HG03432 (cell line): ENCODE measurements at regions not wholly inside any gene's neighbourhood (a gene's known extent, or its start where the extent isn't known, plus 50 kb on each side); places are given as distances from the start of the nearest gene placed in this dataset.

ENCODE experiments used
- ATAC-seq: cut with Tn5 transposase; IDR thresholded peaks from one replicate; pipeline ENCODE4 v1.9.1; 2021; ENCODE audit warnings: mild to moderate bottlenecking, moderate library complexity; ENCODE audit not compliant: unreplicated experiment

DNA sequence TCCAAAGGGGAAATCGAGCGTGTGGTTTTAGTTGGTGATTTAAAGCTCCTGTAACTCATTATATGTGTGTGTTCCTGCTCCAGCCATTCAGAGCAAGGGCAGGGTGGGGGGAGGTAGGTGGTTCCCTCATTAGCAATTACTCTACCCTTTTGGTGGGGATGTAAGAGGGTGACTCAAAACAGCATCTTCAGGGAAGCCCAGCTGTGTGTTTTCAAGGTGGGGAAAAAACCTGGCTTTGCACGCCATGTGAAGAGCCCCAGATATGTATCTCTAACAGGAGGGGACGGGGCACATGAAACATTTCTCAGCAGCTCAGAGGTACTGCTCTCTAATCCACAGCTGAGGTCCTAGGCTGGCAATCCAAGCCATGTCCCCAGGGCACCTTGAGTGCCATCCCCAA lies 241.3 kb upstream of the ZFHX3 start:
- ATAC-seq = peak; percentile 93

DNA sequence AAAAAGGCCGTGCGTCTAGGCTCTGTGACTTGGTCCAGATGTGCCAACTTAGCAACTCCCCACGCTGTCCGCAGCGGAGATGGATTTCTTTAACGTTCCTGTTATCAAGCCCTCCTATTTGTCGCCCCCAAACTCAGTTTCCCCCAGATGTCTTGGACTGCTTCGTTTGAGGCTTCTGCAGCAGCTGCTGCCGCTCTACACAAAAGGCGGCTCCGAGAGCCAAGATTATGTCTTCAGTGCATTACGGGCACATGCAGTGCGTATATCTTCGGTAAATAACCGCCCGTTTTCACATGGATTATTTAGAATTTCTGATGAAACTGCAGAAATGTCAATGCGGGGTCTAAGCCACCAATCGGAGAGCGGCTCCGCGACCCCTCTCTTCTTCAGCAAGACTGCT lies 240.6 kb upstream of the ZFHX3 start:
- no peak for ATAC-seq

DNA sequence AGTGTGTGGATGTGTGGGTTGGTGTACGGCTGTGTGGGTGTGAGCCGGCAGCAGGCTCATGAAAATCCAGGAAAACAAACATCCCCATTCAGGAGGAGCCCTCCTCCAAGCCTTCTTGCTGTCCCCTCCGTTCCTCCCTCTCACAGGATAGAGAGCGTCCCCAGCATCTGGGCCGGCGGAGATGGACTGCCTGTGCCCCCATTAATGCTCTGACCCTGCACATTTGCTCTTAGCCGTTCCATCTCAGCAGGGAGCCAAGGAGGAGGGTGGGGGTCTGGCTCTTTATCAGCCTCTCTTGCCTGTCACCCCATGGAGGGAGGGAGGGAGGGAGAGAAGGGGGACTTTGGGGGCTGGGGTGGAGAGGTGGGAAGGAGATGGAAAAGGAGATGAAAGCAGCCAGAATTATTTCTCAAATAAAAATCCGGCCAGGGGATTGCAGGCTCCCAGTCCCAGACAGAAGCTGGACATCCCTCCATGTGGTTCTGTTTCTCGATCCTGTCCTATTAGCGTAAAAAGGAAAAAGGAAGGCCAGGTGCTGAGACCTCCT lies 240.0 kb upstream of the ZFHX3 start:
- no peak for ATAC-seq

DNA sequence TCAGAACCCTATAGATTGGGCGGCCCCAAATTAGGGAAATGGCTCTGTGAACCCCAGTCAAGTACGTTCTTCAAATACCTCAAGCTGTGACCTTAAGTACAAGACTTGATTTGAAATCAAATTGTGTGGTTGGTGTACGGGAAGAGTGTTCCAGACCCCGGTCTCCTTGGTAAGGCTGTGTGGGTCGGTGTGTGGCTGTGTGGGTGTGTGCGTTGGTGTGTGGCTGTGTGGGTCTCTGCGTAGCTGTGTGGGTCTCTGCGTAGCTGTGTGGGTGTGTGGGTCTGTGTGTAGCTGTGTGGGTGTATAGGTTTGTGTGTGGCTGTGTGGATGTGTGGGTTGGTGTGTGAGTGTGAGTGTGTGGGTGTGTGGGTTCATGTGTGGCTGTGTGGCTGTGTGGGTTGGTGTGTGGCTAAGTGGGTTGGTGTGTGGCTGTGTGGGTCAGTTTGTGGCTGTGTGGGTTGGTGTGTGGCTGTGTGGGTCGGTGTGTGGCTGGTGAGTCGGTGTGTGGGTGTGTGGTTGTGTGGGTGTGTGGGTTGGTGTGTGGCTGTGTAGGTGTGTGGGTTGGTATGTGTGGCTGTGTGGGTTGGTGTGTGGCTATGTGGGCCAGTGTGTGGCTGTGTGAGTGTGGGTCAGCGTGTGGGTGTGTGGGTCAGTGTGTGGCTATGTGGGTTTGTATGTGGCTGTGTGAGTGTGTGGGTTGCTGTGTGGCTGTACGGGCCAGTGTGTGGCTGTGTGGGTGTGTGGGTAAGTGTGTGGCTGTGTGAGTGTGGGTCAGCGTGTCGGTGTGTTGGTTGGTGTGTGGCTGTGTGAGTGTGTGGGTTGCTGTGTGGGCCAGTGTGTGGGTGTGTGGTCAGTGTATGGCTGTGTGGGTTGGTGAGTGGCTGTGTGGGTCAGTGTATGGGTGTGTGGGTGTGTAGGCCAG lies 238.7 kb upstream of the ZFHX3 start:
- no peak for ATAC-seq

DNA sequence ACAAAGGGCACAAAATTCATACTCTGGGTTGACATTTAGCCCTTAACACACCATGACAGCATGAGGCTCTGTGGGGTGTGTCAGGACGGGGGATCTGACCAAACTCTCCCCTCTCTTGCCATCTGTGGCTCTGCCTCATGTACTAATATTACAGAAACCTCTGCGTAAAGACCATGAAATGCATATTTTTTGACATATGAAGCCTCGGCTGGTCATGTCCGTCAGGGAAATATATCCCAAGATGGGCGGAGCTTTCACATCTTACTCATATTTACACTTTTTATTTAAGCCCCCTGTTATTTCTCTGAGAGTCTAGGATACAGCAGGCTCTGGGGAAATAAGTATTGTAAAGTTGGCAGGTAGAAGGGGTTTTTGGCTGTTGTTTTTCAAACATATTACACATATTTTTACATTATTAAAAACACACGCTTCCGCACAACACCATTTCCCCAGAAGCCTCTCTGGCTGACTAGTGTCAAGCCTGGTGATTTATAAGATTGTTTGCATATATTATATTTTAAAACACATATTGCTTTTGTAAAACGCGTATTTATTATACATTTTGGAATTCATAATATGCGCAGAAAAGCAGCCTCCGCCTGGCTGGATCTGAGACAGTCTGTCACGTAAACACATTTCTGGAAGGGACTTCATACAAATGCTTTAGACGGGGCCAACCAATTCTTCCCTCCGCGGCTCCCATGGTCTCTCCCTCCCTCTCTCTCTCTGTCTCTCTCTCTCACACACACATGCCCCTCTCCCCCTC lies 237.7 kb upstream of the ZFHX3 start:
- ATAC-seq = no peak

DNA sequence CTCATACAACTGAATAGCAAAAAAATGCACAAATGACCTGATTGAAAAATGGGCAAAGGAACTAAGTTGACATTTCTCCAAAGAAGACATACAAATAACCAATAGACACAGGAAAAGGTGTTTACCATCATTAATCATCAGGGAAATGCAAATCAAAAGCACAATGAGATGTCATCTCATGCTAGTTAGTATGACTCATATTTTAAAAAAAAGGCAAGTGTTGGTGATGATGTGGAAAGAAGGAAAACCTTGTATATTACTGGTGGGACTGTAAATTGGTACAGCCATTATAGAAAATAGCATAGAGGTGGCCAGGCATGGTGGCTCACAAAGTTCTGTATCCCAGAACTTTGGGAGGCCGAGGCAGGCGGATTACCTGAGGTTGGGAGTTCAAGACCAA lies 232.5 kb upstream of the ZFHX3 start:
- no peak for ATAC-seq

DNA sequence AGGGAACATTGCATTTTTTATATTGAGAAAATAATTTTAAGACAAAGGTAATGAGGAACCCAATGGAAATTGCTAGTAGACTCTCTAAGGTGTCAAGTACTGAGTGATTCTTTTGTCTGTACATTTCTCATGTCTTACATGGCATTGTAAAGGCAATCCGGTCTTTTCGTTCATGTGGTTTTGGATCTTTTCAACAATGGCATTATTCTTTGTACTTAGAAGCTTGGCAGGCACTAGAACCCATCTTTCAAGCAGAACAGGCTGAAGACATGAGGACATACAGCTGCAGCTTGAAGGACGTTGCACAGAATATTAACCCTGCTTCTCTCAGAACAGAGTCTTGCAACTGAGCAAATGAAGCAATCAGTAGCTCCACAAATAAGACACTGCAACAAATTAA lies 231.5 kb upstream of the ZFHX3 start:
- ATAC-seq = no peak

DNA sequence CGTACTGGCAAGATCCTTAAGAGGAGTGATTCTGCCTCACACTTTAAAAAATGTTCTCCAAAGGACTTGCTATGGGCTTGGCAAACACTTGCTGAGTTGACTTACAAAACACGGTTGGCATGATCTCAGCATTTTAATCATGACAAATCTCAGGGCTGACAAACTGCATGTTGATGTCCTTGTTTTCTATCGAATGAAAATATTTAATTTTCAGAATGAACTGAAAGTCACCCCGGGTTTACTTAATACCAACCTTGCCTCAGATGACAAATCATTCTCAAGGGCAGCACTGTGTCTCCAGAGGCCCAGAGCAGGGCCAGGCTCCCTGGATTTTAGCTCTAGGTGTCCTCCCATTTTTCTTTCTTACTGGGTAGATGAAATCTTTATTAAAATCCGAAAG lies 229.1 kb upstream of the ZFHX3 start:
- no peak for ATAC-seq

DNA sequence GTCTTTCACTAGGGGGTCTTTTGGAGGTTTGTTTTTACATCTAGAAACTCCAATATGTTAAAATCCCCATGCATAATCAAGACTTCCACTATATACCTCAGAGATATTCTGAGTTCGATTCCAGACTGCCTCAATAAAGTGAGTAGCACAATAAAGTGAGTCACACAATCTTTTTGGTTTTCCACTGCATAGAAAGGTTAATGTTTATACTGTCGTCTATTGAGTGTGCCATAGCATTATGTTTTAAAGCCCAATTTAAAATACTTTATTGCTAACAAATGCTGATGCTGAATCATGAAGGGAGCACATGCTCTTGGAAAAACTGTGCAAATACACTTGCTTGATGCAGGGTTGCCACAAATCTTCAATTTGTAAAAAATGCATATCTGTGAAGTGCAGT lies 227.5 kb upstream of the ZFHX3 start:
- ATAC-seq = no peak

DNA sequence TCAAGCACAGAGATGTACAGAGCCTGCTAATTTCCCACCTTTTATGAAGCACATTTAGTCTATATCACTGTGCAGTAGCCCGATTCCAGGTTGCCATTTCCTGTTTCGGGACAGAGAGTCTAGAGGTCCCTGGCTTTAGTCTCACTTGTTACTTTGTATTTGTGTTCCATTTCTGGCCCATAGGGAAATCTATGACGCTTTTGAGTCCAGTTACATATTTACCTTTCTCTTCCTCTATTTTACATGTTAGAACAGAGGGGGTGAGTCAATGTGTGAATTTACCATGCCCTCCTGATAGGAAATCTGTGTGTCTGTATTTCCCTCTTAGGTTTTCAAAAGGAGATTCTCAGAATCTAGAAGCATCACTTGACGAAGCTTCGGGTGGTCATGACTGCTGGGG lies 227.1 kb upstream of the ZFHX3 start:
- ATAC-seq = peak; percentile 67

DNA sequence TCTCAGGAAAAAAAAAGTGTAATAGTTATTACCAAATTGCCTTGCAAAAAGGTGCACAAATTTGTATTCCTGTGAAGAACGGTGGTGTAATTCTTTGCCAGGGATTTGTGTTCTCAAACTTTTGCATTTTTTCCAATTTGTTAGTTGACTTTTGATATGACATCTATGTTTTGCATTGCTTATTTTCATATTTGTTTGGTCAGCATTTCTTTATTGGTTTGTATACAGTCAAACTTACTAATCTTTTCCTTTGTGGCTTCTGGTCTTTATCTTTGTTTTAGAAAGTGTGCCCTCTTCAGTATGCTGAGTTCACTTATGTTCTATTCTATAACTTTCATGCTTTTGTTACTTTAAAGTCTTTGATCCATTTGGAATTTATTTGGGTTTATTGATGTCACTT lies 226.2 kb upstream of the ZFHX3 start:
- ATAC-seq = no peak

DNA sequence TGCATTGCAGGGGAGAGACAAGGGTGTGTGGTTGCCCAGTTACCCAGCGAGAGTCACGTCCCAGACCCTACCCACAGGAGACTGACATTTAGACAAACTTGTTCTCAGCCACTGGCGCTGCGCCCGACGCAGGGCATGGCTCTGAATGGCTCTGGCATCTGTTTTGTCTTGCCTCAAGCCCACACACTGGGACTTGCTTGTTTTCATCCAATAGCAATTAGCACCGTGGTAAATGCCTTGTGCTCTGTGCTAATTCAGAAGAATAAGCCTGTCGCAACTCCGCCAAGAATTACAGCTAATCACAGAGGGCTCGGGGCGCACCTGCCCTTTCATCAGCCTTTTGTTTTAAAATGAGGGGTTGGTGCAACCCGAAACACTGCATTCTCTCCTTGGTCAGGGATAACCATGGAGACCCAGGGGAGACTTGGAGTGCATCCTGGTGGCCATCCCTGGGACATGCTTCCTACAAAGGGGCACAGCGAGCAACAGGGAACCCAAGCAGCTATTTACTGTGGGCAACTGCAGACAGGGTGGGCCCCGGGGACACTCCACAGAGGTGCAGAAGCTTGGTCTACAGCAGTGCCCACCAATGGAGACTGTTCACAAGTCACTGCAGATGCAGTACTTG lies 220.6 kb upstream of the ZFHX3 start:
- no peak for ATAC-seq

DNA sequence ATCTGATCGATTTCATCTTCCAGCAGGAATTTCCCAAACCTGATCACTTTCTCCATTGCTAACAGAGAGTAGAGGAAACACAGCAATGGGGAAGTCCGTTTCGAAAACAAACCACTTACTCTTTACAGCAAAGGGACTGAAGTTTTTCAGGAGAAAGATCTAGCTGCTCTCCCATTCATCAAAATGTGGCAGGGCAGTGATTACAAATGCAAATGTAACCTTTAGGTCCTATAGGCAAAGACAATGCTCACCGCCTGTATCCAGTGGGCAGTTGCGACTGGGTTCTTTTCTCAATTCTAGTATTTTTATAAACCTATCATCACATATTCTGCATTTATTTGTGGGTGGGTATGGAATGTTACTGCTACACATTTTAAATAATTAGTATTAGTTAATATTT lies 218.0 kb upstream of the ZFHX3 start:
- ATAC-seq = no peak

DNA sequence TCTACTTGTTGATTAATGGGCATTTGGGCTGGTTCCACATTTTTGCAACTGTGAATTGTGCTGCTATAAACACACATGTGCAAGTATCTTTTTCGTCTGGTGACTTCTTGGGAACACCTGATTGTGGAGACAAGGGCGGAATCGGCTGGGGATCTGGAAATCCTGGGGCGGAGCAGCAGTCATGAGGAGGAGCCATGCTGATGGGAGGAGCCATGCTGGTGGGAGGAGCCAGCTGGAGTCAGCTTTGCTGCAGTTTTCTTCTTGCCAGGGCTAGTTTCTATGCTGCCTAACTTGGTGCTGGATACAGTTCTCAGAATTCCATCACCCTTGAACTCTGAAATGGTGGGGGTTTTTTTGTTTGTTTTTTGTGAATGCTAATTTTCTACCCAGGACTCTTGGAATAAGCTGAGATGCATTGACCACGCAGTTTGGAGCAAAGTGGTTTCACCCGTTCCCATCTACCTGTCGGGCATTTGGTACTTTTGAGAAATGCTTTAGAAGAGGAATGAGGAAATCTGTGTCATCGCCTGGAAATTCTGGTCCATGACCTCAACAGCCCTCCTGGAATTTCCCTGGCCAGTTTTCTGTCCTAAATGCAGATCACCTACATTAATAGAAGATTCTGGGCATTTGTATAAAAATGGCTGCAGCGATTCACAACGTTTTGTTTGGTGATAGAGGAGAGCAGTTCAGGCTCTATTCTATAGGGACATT lies 217.4 kb upstream of the ZFHX3 start:
- no peak for ATAC-seq

DNA sequence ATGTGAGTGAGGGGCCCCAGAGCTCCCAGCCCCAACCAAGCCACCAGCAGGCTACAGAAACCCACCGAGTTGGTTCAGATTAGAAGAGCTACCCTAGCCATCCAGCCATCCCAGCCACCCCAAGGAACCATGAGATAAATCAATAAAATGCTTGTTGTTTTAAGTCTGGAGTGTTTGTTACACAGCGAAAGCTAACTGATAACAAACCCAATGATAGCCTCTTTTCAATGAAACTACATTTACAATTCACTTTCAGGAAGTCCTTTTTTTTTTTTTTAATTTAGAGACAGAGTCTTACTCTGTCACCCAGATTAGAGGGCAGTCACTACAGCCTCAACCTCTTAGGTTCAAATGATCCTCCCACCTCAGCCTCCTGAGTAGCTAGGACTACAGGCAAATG lies 215.0 kb upstream of the ZFHX3 start:
- no peak for ATAC-seq

DNA sequence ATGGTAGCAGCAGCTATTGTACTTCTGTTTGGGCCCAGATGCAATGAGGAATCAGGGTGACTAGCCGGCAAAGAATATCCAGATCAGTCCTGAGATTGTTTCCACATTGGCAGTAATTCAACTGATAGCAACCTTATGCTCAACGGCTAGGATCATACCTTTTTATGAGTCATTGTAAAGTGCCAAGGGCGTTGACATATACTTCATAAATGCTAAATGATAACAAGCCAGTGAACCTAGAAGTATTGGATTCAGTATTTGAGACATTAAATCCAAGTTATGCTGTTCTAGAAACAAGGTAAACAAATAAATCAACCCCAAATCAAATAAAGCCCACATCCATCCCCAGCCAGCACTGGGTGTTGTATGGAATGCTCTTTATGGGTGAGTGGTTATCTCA lies 207.1 kb upstream of the ZFHX3 start:
- ATAC-seq = no peak

DNA sequence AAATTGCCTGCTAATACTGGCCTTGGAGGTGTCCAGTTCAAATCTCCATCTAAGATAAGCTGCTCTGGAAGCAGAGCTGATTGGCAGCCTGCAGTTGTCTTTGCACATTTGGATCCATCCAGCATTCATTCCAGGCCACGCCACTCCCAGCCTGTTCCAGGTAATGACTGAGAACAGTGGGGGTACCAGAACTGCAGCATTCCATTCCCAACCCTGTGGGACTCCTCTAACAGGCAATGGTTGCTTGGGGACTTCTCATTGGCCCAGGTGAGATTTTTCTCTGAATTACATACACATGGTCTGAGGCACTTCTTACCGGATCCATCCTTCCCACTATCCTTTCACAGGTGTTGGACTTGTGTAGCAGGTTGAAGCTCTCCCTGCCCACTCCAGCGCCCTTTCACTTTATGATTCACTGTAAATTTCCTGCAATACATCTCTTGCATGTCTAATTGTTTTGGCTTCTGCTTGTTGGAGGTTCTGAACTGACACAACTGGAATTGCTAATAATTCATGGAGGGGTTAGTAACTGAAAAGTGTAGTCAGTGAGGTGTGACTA lies 206.1 kb upstream of the ZFHX3 start:
- no peak for ATAC-seq

DNA sequence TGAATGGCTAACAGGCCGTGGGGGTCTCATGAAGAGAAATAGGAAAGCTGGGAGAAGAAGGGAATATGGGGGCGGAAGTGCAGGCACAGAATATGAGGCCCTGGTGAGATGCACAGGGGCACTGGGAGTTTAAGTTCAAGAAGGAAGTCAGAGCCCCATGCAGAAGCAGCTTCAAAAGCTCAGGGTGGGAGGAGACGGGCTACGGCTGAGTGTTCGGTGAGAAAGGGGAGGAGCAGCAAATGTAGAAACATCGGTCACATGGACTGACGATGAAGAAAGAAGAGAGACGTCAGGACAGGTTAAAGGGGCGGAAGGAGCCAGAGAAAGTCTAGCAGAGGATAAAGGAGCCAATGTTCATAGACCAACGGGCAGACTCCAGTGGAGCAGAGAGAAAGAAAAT lies 204.5 kb upstream of the ZFHX3 start:
- no peak for ATAC-seq

DNA sequence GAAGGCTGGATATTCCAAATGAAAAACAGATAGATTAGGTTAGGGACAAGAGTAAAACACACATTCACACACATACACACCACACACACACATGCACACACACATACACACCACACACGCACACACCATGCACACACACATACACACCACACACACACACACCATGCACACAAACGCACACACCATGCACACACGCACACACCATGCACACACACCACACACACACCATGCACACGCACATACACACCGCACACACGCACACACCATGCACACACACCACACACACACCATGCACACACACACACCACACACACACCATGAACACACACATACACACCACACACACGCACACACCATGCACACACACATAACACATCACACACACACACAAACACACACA lies 203.7 kb upstream of the ZFHX3 start:
- ATAC-seq = no peak

DNA sequence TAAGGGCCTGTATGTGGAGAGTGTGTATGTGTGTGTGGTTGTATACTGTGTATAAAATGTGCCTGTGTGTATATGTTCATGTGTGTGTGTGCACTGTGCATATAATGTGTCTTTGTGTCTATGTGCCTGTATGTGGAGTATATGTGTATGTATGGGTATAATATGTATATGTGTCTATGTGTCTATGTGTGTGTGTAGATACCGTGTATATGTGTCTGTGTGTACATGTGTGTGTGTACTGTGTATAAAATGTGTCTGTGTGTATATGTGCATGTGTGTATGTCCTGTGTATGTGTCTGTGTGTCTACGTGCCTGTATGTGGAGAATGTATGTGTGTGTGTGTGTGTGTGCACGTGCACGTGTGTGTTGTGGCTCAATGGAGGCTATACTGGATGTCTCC lies 200.4 kb upstream of the ZFHX3 start:
- no peak for ATAC-seq

DNA sequence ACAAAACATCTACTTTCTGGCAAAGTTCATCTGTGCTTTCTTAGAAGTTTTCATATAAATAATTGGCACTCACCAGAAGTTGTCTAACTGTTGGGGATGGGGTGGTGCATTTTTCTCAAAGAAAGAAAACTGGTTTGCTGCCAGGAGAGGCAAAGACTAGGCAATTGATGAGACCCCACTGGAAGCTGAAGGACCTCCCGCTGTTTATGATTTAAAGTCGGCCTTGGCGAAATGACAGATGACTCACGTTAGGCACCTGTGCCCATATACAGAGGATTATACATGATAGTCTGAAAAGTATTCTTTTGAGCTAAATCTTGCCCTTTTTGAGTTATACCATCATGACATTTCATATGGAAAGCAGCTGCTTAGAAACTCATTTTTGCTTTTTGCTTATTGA lies 193.0 kb upstream of the ZFHX3 start:
- ATAC-seq = no peak
